ENCODE measurements at regions not wholly inside any gene's neighbourhood (a gene's known extent, or its start where the extent isn't known, plus 50 kb on each side); places are given as distances from the start of the nearest gene placed in this dataset.

DNA sequence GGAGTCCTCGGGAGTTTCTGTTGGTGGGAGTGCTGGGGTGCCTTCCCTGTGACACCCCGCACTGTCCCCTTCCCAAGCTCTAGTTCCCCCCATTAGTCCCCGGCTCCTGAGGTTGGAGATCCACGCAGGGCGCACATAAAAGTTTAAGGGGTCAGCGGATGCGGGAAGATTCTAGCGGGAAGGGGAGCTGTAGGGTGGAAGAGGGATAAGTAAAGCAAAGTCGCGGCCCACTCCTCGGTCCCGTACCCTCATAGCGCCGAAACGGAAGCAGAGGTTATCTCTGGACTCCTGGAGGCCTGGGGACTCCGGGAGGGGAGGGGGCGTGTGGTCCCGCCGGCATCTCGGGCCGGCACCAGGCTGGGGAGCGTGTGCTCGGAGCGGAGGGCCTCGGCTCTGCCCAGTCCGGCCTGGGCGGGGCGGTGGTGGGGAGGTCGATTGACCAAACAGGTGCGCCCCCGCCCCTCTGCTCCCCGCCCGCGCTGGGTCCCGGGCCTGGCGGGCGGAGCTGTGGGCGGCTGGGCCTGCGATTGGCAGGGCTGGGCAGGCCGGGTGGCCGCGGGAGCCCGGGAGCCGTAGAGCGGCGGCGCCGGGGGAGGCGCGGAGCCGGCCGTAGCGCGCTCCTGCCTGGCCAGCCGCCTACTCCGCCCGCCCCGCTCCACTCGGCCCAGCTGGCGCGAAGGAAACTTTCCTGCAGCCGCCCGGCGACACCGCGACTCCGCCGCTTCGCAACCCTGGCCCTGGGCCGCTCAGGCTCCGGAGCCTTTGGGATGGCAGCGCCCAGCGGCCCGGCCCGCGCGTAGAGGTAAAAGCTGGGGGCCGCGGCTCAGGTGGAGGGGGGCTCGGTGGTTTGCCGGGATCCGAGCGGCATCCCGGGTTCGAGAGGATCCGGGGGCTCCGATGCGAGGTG is 52.2 kb upstream of the DAB2IP start:
- DNase-seq (ENCODE audit: low read depth in 2 of 3, low spot score in 1 of 3), result no peak

- no peak for DNase-seq (ENCODE audit: low read depth in 2 of 3, low spot score in 1 of 3)
Measured at GRCh38 chr9:121599872-121600585, 51.4 kb upstream of the DAB2IP start.

- no peak for DNase-seq (ENCODE audit: low read depth in 2 of 3, low spot score in 1 of 3)
Measured at GRCh38 chr9:121601194-121601593, 50.2 kb upstream of the DAB2IP start.
